Left ventricle myocardium superior (tissue), 1 donor: ENCODE measurements at regions not wholly inside any gene's neighbourhood (a gene's known extent, or its start where the extent isn't known, plus 50 kb on each side); places are given as distances from the start of the nearest gene placed in this dataset.

ENCODE experiments used
- ATAC-seq: fragments of 200-7000 bp; cut with Tn5 transposase; one replicate; pipeline ENCODE4 v1.9.1; 2020; ENCODE audit warnings: mild to moderate bottlenecking, moderate library complexity
- DNase-seq: peaks from one replicate; pipeline ENCODE4 v3.0.0-alpha.2; 2020
- intact Hi-C: fragments of 100-400 bp; cut with micrococcal nuclease; formaldehyde crosslinking; loops from one replicate; pipeline ENCODE4 v1.11.0; 2022
- donor health status: DM: no; HTN: yes; CAD: no; lungs with severe emphysema.

DNA sequence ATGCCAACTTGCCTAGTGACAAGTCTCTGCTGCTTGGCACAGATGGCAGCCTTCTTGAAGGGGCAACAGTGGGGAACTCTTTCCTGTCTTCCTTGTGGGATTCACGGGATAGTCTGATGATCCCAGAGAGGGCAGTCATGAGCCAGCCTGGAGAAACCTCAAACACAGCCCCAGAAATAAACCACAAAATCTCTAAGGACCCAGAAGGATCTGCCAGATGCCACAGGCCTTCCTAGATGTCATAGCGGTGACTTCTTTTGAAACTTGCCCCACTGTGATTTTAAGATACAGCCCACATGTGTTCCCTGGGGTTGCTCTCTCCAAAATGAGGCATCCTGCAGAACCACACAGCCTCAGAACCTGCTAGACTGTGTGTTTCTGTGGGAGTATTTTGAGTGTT lies 707.6 kb upstream of the TSPY4 start:
- intact Hi-C loops, result no loop called here
- ATAC-seq (no peak), DNase-seq (no peak)

DNA sequence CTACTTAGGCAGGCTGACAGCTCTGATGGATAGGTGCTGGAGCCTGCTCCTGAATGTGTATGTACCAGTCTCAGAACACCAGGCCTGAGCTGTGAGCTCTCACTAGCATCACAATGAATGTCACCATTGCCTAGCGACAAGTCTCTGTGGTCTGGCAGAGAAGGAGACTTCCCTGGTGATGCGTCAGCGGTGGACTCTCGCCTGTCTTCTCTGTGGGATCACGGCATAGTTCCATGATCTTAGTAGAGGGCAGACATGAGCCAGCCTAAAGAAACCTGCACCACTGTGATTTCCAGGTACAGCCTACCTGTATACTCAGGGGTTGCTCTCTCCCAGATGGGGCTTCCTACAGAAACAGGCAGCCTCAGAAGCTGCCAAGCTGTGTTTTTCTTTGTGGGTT lies 699.2 kb upstream of the TSPY4 start:
- ATAC-seq, result no peak
- no peak for DNase-seq
- intact Hi-C loops, result no loop called here

DNA sequence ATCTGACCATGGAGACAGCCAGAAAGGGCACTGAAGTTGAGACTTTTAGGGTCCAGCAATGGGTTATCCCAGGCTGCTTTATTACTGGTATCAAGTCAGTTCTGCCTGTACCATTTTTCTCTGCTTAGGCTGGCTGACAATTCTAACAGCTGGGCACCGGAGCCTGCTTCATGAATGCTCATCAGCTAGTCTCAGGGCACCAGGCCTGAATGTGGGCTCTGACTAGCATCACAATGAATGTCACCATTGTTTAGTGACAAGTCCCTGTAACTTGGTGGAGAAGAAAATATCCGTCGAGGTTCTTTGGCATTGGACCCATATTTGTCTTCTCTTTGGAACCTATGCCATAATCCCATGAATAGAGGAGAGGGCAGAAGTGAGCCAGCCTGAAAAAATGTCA lies 692.3 kb upstream of the TSPY4 start:
- no peak for DNase-seq
- ATAC-seq, result no peak
- intact Hi-C loops, result no loop called here

DNA sequence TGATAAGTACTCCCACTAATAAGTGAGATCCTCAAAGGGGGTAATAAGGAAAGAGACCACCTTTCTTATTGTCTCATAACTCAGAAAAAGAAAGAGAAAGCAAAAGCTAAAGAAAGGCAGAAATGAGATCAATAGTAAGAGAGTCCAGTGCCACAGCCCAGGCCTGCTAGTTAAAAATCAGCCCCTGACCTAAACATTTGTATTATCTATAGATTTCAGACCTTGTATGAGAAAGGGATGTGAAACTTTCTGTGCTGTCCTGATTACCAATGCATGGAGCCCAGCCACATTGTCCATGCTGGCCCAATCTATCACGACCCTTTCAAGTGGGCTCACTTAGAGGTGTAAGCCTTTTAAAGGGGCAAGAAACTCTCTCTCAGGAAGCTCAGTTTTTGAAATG lies 684.8 kb upstream of the TSPY4 start:
- no peak for ATAC-seq
- DNase-seq, result no peak
- intact Hi-C loops, result no loop called here

DNA sequence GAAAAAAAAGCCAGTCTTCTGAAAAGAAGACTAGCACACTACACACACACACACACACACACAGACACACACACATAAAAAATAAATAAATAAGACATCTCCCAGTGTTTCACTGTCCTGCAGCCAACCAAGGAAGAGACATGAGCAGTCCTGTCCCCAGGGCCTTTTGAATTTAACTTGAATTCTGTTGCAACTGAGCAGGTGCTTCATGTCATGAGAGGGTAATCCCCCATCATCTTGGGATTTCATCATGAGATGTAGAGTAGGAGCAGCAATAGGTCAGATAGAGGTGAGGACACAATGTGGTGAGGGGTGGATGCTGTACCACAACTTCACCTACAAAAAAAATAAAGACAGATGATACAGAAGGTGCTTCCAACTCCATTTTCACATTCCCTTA lies 682.2 kb upstream of the TSPY4 start:
- ATAC-seq (peak; percentile 68), DNase-seq (no peak)
- intact Hi-C loops, result no loop called here

DNA sequence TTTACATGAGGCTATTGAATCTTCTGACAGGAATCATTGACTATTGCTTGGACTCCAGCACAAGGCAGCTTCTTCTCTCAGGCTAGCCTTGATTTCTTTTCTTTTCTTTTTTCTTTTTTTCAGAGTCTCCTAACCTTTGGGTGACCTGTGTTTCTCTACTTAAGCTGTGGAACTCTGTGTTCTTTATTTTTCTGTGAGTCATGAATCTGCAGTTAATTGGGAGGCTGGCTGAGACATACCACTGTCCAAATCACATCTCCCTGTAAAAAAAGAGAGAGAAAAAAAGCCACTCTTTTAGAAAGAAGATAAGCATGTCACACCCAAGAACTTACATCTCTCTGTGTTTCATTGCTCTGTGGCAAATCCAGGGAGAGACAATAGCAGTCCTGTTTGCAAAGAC lies 681.2 kb upstream of the TSPY4 start:
- ATAC-seq (peak; percentile 92), DNase-seq (no peak)
- intact Hi-C loops, result no loop called here

DNA sequence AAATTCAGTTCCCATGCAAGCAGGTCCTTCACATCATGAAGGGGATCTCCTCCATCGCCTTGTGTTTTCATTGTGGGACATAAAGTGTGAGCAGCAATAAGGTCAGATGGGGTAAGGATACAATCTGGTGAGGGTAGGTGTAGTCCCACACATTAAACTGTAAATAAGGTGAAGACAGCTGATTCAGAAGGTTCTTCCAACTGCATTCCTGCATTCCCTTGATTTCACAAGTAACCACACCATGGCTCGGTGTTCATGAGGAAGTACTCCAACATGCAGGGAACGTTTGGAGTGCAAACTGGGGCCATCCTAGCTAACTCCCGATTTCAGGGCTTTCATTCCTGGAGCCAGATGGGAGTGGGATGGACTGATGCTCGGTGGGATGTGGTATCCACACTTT lies 680.7 kb upstream of the TSPY4 start:
- ATAC-seq, result peak; percentile 19
- intact Hi-C loops, result no loop called here

DNA sequence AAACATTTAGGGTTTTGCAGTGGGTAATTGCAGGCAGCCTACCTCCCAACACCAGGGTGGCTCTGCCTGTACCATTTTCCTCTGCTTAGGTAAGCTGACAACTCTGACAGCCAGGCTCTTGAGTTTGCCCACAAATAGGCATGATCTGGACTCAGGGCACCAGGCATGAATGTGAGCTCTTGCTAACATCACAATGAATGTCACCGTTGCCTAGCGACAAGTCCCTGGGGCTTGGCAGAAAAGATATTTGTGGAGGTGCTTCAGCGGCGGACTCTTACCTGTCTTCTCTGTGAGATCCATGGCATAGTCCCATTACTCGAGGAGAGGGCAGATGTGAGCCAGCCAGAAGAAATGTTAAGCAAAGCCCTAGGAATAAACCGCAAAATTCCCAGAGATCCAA lies 677.5 kb upstream of the TSPY4 start:
- intact Hi-C loops, result no loop called here
- ATAC-seq (no peak), DNase-seq (no peak)

More for the DNA sequence above, 680.7 kb upstream of the TSPY4 start:
- no peak for DNase-seq

DNA sequence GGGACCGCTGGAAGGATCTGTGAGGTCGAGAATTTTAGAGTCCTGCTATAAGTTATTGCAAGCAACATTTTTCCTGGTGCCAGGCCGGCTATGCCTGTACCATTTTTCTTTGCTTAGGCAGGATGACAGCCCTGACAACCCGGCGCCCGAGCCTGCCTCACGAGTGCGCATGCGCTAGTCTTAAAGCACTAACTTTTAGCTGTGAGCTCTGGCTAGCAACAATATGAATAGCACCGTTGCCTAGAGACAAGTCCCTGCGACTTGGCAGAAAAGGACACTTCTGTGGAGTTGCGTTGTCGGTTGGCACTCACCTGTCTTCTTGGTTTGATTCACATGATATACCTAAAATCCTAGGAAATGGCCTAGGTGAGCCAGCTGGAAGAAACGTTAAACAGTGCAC lies 663.4 kb upstream of the TSPY4 start:
- intact Hi-C loops, result no loop called here
- DNase-seq (no peak), ATAC-seq (no peak)

DNA sequence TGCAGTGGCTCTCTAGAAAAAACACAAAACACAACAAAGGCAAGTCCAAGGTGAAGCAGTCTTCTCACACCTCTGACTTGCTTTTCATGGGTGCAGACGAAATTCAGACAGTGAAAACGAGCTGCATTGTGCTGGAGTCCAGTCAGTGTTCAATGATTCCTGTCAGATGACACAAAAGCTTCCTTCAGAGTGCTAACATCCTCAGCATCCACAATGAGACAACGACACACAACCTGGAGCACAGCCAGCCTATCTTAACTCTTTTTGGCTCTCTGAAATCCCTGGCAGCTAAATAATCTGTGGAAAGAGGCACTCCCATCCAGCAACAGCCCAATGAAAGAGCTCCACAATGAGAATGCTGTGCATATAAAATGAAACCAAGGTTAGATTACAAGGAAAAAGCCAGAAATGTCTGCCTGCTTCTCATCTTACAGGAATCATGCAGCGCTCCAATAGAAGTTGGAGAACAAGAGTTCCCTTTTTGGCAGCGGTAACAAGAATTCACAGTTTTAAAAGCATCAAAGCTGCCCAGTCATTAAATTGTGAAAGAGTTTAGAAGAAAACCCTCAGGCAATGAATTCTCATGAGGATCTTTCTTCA lies 659.8 kb upstream of the TSPY4 start:
- no peak for ATAC-seq
- intact Hi-C loops, result no loop called here
- no peak for DNase-seq

DNA sequence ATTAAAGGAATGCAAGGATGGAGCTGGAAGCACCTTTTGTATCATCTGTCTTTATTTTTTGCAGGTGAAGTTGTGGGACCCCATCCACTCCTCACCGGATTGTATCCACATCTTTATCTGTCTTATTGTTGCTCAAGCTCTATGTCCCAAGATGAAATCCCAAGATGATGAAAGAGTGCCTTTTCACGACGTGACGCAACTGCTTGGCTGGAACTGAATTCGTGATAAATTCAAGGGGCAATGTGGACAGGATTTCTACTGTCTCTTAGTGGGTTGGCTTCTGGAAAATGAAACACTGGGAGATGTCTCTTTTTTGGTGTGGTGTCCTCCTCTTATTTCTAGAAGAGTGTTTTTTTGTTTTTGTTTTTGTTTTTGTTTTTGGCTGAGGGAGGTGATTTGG lies 650.1 kb upstream of the TSPY4 start:
- DNase-seq (no peak), ATAC-seq (peak; percentile 13)
- intact Hi-C loops, result no loop called here

DNA sequence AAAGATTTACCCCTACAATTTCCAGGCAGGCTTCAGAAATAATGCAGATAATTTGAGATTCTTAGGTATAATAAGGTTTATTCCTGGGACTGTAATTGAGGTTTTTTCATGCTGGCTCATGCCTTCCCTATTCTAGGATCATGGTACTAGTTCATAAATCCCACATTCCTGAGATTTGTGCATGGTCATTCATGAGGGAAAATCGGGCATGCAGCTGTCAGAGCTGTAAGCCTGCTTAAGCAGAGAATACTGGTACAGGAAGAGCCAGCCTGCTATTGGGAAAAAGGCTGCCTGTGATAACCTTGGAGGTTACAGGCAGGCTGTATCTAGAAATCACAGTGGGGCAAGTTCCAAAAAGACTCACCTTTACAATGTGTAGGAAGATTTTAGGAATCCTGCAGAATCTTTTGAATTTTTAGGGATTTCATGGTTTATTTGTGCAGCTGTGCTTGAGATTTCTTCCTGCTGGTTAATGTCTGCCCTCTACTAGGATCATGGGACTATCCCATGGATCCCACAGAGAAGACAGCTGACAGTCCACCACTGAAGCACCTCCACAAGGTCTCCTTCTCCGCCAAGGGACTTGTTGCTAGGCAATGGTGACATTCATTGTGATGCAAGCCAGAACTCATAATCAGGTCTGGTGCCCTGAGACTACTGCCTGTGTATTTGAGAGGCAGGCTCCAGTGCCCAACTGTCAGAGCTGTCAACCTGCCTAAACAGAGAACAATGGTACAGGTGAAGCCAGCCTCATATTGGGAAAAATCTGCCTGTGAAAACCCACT lies 646.2 kb upstream of the TSPY4 start:
- intact Hi-C loops, result no loop called here
- no peak for DNase-seq
- peak; percentile 81 for ATAC-seq

DNA sequence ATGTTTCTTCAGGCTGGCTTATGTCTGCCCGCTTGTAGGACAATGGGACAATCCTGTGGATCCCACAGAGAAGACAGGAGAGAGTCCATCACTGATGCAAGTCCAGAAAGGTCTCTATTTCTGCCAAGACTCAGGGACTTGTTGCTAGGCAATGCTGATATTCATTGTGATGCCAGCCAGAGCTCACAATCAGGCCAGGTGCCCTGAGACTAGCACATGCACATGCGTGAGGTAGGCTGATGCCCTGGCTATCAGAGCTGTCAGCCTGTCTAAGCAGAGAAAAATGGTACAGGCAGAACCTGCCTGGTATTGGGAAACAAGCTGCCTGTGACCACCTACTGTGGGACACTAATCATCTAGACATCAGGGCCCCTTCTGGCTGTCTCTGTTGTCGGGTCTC lies 638.7 kb upstream of the TSPY4 start:
- no peak for DNase-seq
- no peak for ATAC-seq
- intact Hi-C loops, result no loop called here

DNA sequence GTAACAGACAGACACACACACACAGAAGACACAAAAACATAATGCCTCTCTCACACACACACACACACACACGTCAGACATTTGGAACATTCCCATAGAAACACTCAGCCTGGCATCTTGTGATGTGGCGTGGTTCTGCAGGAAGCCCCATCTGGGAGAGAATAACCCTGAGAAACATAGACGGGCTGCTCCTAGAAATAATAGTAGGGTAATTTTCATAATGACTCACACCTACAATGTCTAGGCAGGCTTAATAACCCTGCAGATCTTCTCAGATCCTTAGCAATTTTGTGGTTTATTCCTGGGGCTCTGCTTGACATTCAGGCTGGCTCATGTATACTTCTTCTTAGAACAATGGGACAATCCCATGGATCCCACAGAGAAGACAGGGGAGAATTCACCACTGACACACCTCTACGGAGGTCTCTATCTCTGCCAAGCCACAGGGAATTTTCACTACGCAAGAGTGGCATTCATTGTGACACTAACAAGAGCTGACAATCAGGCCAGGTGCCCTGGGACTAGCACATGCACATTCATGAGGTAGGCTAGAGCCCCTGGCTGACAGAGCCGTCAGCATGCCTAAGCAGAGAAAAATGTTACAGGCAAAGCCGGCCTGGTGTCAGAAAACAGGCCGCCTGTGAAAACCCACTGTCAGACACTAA lies 631.5 kb upstream of the TSPY4 start:
- intact Hi-C loops, result no loop called here
- ATAC-seq, result no peak

DNA sequence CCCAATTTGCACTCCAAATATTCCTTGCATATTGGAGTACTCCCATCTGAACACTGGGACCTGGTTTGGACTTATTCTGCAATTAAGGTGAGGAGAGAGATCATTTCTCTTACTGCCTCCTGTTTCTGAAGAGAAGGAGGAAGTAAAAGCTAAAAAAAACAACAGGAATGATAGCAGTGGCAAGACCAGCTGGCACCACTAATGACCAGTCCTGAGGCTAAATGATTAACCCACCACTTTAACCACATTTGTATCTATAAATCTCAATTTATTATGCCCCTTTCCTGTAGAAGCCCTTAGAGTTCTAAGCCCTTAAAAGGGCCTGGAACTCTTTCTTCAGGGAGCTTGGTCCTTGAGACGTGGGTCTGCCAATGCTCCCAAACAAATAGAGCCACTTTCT lies 625.0 kb upstream of the TSPY4 start:
- ATAC-seq (no peak), DNase-seq (no peak)
- intact Hi-C loops, result no loop called here

More for the DNA sequence above, 631.5 kb upstream of the TSPY4 start:
- DNase-seq, result no peak

DNA sequence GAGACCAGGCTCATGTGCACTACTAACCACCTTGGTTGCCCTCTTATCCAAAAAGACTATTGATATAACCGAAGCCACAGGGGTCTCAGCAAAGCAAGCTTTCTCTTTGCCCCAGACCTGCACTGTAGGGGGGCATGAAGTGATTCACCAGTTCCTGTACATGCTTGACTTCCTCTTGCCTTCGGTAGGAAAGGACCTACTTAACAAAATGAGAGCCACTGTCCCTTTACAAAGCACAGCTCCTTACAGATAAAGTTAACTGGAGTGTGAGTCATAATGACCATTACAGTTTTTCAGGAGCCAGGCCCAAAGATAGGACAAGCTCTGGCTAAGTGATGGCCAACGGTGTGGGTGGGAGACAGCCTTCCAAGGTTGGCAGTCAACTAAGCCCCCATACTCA lies 622.0 kb upstream of the TSPY4 start:
- DNase-seq (no peak), ATAC-seq (no peak)
- intact Hi-C loops, result no loop called here

DNA sequence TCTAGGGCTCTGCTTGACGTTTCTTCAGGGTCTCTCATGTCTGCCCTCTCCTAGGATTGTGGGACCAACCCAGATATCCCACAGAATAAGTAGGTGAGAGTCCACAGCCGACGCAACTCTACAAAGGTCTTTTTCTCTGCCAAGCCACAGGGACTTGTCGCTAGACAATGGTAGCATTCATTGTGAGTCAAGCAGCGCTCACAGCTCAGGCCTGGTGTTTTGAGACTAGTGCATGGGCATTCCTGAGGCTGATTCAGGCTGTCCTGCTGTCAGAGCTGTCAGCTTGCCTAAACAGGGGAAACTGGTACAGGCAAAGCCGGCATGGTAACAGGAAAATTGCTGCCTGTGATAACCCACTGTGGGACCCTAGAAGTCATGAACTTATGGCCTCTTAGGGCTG lies 610.6 kb upstream of the TSPY4 start:
- no peak for ATAC-seq
- intact Hi-C loops, result no loop called here
- DNase-seq, result no peak

DNA sequence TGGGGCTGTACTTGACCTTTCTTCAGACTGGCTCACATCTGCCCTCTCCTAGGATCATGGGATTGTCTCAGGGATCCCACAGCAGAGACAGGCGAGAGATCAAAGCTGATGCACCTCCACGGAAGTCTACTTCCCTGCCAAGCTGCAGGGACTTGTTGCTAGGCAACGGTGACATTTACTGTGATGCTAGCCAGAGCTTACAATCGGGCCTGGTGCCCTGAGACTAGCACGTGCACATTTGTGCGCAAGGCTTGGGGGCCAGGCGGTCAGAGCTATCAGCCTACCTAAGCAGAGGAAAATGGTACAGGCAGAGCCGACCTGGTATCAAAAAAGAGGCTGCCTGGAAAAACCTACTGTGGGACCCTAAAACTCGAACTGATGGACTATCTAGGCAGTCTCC lies 607.3 kb upstream of the TSPY4 start:
- ATAC-seq, result peak; percentile 81
- intact Hi-C loops, result no loop called here
- DNase-seq, result peak; percentile 44

DNA sequence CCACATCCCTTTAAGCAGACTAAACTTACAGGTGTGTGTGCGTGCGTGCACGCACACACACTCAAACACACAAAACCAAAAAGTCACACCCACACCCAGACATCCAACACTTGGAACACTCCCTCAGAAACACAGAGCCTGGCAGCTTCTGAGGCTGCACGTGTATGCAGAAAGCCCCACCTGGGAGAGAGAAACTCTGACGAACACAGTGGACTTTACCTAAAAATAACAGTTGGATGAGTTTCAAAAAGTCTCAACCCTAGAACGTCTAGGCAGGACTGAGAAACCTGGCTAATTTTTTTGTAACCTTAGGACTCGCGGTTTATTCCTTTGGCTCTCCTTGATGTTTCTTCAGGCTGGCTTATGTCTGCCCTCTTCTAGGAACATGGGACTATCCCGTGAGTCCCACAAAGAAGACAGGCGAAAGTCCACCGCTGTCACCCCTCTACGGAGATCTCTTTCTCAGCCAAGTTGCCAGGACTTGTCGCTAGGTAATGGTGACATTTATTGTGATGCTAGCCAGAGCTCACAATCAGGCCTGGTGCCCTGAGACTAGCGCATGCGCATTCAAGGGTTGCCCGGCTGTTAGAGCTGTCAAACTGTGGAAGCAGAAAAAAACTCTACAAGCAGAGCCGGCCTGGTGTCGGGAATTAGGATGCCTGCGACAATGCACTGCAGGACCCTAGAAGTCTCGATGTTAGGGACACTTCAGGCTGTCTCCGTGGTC lies 595.8 kb upstream of the TSPY4 start:
- peak; percentile 36 for DNase-seq
- intact Hi-C loops, result no loop called here
- ATAC-seq, result peak; percentile 79

DNA sequence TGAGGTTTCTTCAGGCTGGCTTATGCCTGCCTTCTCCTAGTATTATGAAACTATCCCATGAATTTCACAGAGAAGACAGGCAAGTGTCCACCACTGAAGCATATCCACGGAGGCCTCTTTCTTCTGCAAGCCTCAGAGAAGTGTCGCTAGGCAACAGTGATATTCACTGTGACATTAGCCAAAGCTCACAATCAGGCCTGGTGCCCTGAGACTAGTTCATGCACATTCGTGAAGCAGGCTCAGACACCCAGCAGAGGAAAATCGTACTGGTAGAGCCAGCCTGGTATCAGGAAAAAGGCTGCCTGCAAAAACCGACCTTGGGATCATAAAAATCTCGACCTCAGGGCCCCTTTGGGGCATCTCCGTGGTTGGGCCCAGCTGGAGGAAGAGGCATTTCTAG lies 573.1 kb upstream of the TSPY4 start:
- no peak for ATAC-seq
- intact Hi-C loops, result no loop called here
- no peak for DNase-seq
